Transverse colon (tissue), 3 donors: ENCODE measurements at regions not wholly inside any gene's neighbourhood (a gene's known extent, or its start where the extent isn't known, plus 50 kb on each side); places are given as distances from the start of the nearest gene placed in this dataset.

ENCODE experiments used
- EP300 ChIP-seq: sonication (generic); formaldehyde crosslinking; IDR thresholded peaks from one replicate; pipeline ENCODE4 v1.6.1; 2017; ENCODE audit warnings: antibody characterized with exemption, low read depth
- TF ChIP-seq, protein P1 (sequence below), 5 experiments: fragments of 200-600 bp in 3 of 5; fragments of 450-650 bp in 2 of 5; sonication (generic) in 3 of 5; IDR thresholded peaks; 1 replicate in 2 of 5; 2 replicates in 3 of 5; pipeline ENCODE4 v1.5.1; 2016 to 2017; ENCODE audit warnings: antibody characterized with exemption in 5 of 5, inconsistent platforms in 3 of 5, mild to moderate bottlenecking in 2 of 5, moderate library complexity in 1 of 5

DNA sequence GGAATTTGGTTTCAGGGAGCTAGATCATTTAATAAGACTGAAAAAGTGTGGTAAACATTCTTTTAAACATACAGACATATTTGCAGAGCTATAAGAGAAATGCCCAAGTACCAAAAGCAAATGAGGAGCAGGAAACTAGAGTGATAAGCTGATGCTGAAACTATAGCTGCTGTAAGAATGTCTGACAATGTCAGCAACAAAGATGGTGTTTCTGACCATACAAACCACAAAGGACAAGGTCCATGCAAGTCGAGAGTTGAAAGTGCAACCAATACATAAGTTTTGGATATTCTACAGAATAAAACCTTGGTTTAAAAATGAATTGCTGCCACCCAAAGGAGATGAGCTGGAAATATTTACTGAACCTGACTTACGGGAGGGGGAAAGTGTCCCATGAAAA is 610.2 kb downstream of the TBL1XR1 start:
- TF ChIP-seq EP300, result no peak
- TF ChIP-seq, protein P1, sequence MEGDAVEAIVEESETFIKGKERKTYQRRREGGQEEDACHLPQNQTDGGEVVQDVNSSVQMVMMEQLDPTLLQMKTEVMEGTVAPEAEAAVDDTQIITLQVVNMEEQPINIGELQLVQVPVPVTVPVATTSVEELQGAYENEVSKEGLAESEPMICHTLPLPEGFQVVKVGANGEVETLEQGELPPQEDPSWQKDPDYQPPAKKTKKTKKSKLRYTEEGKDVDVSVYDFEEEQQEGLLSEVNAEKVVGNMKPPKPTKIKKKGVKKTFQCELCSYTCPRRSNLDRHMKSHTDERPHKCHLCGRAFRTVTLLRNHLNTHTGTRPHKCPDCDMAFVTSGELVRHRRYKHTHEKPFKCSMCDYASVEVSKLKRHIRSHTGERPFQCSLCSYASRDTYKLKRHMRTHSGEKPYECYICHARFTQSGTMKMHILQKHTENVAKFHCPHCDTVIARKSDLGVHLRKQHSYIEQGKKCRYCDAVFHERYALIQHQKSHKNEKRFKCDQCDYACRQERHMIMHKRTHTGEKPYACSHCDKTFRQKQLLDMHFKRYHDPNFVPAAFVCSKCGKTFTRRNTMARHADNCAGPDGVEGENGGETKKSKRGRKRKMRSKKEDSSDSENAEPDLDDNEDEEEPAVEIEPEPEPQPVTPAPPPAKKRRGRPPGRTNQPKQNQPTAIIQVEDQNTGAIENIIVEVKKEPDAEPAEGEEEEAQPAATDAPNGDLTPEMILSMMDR (IDR thresholded peaks at IDR 0.05), result no peak
